ENCODE measurements at regions not wholly inside any gene's neighbourhood (a gene's known extent, or its start where the extent isn't known, plus 50 kb on each side); places are given as distances from the start of the nearest gene placed in this dataset.

DNA sequence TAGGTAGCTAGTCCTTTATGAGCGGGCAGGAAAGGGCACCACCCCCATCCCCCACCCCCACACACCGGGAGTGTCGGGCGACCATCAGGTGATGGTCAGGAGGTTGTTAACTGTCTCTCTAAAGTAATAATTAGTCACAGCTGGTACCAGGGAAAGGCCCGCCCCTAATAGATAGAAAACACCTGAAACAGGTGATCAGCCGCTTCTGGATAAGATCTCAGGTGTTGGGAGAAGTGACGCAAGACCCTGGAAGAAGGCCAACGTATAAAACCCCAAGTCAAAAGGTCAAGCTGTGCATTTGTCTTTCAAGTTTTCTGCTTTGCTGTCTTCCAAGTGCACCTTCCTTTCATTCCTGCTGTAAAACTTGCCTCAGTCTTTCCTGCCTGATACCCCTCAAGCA is 59.6 kb upstream of the LINC00305 start:
- Histone ChIP-seq H3K36me3 (ENCODE audit: control insufficient read depth, insufficient read depth, low read length) (no peaks in the 10 kb centered on the region), H3K27me3 (ENCODE audit: control insufficient read depth, insufficient read depth, low read length) (no peaks in the 10 kb centered on the region), H3K4me3 (ENCODE audit: low read depth, low read length) (no peak overlapping the region)
- TF ChIP-seq CTCF (IDR thresholded peaks at IDR 0.05; ENCODE audit: insufficient read depth, low read length, poor library complexity, severe bottlenecking), result no peak
- DNase-seq (ENCODE audit: low read depth), result no peak

DNA sequence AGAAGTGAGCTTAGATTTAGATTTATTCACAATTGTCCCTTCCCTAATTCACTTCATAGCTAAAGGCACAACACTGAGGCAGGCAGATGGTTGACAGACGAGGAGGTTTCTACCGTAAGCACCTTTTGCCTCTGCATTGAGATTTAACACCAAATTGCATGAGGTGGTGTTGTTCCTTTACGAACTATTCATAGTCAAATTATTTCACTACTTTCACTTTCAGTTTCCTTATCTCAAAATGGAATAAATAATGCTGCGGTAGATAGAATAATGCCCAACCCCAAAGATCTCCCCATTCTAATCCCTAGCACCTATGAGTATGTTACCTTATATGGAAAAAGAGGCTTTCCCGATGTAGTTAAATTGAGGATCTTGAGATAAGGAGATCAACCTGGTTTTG is 58.9 kb upstream of the LINC00305 start:
- TF ChIP-seq CTCF (IDR thresholded peaks at IDR 0.05; ENCODE audit: insufficient read depth, low read length, poor library complexity, severe bottlenecking), result no peak
- no peak for DNase-seq (ENCODE audit: low read depth)
- Histone ChIP-seq H3K36me3 (ENCODE audit: control insufficient read depth, insufficient read depth, low read length) (no peaks in the 10 kb centered on the region), H3K4me3 (ENCODE audit: low read depth, low read length) (no peak overlapping the region), H3K27me3 (ENCODE audit: control insufficient read depth, insufficient read depth, low read length) (no peaks in the 10 kb centered on the region)

- no peak for TF ChIP-seq CTCF (IDR thresholded peaks at IDR 0.05; ENCODE audit: insufficient read depth, low read length, poor library complexity, severe bottlenecking)
- Histone ChIP-seq H3K27me3 (ENCODE audit: control insufficient read depth, insufficient read depth, low read length) (no peaks in the 10 kb centered on the region), H3K36me3 (ENCODE audit: control insufficient read depth, insufficient read depth, low read length) (no peaks in the 10 kb centered on the region), H3K4me3 (ENCODE audit: low read depth, low read length) (no peak overlapping the region)
- DNase-seq (ENCODE audit: low read depth), result no peak
Measured at GRCh38 chr18:64203295-64203694, 54.4 kb upstream of the LINC00305 start.

- Histone ChIP-seq H3K4me3 (ENCODE audit: low read depth, low read length) (no peak overlapping the region), H3K27me3 (ENCODE audit: control insufficient read depth, insufficient read depth, low read length) (no peaks in the 10 kb centered on the region), H3K36me3 (ENCODE audit: control insufficient read depth, insufficient read depth, low read length) (no peaks in the 10 kb centered on the region)
- no peak for DNase-seq (ENCODE audit: low read depth)
- no peak for TF ChIP-seq CTCF (IDR thresholded peaks at IDR 0.05; ENCODE audit: insufficient read depth, low read length, poor library complexity, severe bottlenecking)
Measured at GRCh38 chr18:64202863-64203262, 54.0 kb upstream of the LINC00305 start.

- Histone ChIP-seq H3K27me3 (ENCODE audit: control insufficient read depth, insufficient read depth, low read length) (no peaks in the 10 kb centered on the region), H3K4me3 (ENCODE audit: low read depth, low read length) (no peak overlapping the region), H3K36me3 (ENCODE audit: control insufficient read depth, insufficient read depth, low read length) (no peaks in the 10 kb centered on the region)
- TF ChIP-seq CTCF (IDR thresholded peaks at IDR 0.05; ENCODE audit: insufficient read depth, low read length, poor library complexity, severe bottlenecking), result no peak
- DNase-seq (ENCODE audit: low read depth), result no peak
Measured at GRCh38 chr18:64202210-64202836, 53.4 kb upstream of the LINC00305 start.

GRCh38 chr18:64201781-64202180 is 52.9 kb upstream of the LINC00305 start:
- Histone ChIP-seq H3K36me3 (ENCODE audit: control insufficient read depth, insufficient read depth, low read length) (no peaks in the 10 kb centered on the region), H3K4me3 (ENCODE audit: low read depth, low read length) (no peak overlapping the region), H3K27me3 (ENCODE audit: control insufficient read depth, insufficient read depth, low read length) (no peaks in the 10 kb centered on the region)
- no peak for DNase-seq (ENCODE audit: low read depth)
- no peak for TF ChIP-seq CTCF (IDR thresholded peaks at IDR 0.05; ENCODE audit: insufficient read depth, low read length, poor library complexity, severe bottlenecking)

Measured in kidney epithelial cell (primary cell).